A673 (cell line): ENCODE measurements at regions not wholly inside any gene's neighbourhood (a gene's known extent, or its start where the extent isn't known, plus 50 kb on each side); places are given as distances from the start of the nearest gene placed in this dataset.

ENCODE experiments used
- BruUV-seq: library from RNA; stranded (reverse); fragments of 400-500 nt; replicated peaks from 2 replicates; lab custom pipeline; 2021; lab: Mats Ljungman, UMichigan
- CTCF ChIA-PET: fragments of 300-600 bp; sonication (Branson Sonifier 250); formaldehyde crosslinking; loops from one replicate; lab custom pipeline; 2022; ENCODE audit warnings: antibody characterized with exemption; lab: Charles Lee
- POLR2A ChIA-PET: fragments of 300-600 bp; sonication (Branson Sonifier 250); formaldehyde crosslinking; loops from one replicate; lab custom pipeline; 2022; ENCODE audit warnings: antibody characterized with exemption; ENCODE audit not compliant: low non-redundant PET; lab: Charles Lee
- DNase-seq: peaks from one replicate; pipeline ENCODE4 v3.0.0-alpha.2; 2015; ENCODE audit warnings: low spot score
- H3K27ac ChIP-seq: fragments of 200-600 bp; sonication (generic); 2 replicates; pipeline ENCODE4 v1.5.1; 2016; ENCODE audit warnings: mixed run types, low read depth, mild to moderate bottlenecking, mixed read lengths, antibody characterized with exemption, low read length; ENCODE audit not compliant: poor library complexity, severe bottlenecking
- H3K27me3 ChIP-seq: fragments of 200-600 bp; sonication (generic); replicated peaks from 2 replicates; pipeline ENCODE4 v1.6.1; 2017; ENCODE audit warnings: mixed run types, low read depth, mild to moderate bottlenecking, mixed read lengths, antibody characterized with exemption, low read length; ENCODE audit not compliant: insufficient read depth, poor library complexity
- H3K36me3 ChIP-seq: fragments of 200-600 bp; sonication (generic); 2 replicates; pipeline ENCODE4 v1.6.1; 2016; ENCODE audit warnings: mixed run types, mild to moderate bottlenecking, mixed read lengths, antibody characterized with exemption, low read length; ENCODE audit not compliant: insufficient read depth, poor library complexity, severe bottlenecking
- H3K4me1 ChIP-seq: fragments of 200-600 bp; sonication (generic); 2 replicates; pipeline ENCODE4 v1.6.1; 2017; ENCODE audit warnings: mixed run types, mild to moderate bottlenecking, mixed read lengths, antibody characterized with exemption, low read length; ENCODE audit not compliant: insufficient read depth, poor library complexity, severe bottlenecking
- H3K4me3 ChIP-seq: fragments of 200-600 bp; sonication (generic); 2 replicates; pipeline ENCODE4 v1.5.1; 2016; ENCODE audit warnings: low read depth, mixed run types, mild to moderate bottlenecking, mixed read lengths, low read length; ENCODE audit not compliant: poor library complexity, severe bottlenecking
- H3K9me3 ChIP-seq: fragments of 200-600 bp; sonication (generic); 2 replicates; pipeline ENCODE4 v1.6.1; 2016; ENCODE audit warnings: mixed run types, low read depth, mild to moderate bottlenecking, mixed read lengths, antibody characterized with exemption, low read length; ENCODE audit not compliant: poor library complexity, severe bottlenecking
- EZH2 ChIP-seq: fragments of 200-600 bp; sonication (generic); IDR thresholded peaks from 2 replicates; pipeline ENCODE4 v1.6.1; 2017; ENCODE audit warnings: borderline replicate concordance, low read depth, mild to moderate bottlenecking, mixed read lengths, antibody characterized with exemption, low read length; ENCODE audit not compliant: poor library complexity, severe bottlenecking
- intact Hi-C: fragments of 100-400 bp; cut with micrococcal nuclease; formaldehyde crosslinking; loops from one replicate; pipeline ENCODE4 v1.10.0; 2022; ENCODE audit not compliant: unreplicated experiment
- TF ChIP-seq, protein P1 (sequence below): fragments of 300-800, 200-600 bp; sonication (generic); conservative IDR thresholded peaks from 2 replicates; pipeline ENCODE4 v1.5.1; 2017; ENCODE audit warnings: low read depth, mild to moderate bottlenecking, antibody characterized with exemption, low read length, moderate library complexity, mixed read lengths

DNA sequence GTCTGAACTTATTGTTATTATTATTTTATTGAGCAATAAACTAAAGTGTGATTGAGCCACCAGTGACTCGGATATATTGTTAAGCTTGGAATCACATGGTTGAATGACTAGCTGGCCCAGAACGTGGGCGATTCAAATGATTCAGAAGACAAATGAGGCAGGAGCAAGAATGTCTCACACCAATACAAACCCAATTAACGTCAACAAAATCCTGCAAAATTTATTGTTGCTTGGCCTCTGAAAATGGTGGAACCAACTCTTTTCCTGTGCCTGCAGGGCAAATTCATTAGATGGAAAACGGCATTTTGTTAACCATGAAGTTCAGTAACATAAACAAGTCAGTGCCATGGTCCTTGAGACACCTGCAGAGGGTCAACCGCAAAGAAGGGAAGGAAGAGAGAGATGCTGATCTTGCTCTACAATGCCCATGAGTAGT, 482.0 kb downstream of the SETD4 start:
- Histone ChIP-seq H3K4me1 (no peaks in the 10 kb centered on the region), H3K27me3 (peaks cover 26% of the 10 kb centered on the region), H3K9me3 (no peaks in the 10 kb centered on the region), H3K27ac (no peak overlapping the region), H3K36me3 (no peaks in the 10 kb centered on the region), H3K4me3 (no peak overlapping the region)
- intact Hi-C loops: no loop called here
- BruUV-seq: no TSS peak
- ChIA-PET POLR2A (no interaction called here), CTCF (no interaction called here)
- TF ChIP-seq, protein P1, sequence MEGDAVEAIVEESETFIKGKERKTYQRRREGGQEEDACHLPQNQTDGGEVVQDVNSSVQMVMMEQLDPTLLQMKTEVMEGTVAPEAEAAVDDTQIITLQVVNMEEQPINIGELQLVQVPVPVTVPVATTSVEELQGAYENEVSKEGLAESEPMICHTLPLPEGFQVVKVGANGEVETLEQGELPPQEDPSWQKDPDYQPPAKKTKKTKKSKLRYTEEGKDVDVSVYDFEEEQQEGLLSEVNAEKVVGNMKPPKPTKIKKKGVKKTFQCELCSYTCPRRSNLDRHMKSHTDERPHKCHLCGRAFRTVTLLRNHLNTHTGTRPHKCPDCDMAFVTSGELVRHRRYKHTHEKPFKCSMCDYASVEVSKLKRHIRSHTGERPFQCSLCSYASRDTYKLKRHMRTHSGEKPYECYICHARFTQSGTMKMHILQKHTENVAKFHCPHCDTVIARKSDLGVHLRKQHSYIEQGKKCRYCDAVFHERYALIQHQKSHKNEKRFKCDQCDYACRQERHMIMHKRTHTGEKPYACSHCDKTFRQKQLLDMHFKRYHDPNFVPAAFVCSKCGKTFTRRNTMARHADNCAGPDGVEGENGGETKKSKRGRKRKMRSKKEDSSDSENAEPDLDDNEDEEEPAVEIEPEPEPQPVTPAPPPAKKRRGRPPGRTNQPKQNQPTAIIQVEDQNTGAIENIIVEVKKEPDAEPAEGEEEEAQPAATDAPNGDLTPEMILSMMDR: no peak
- TF ChIP-seq EZH2: no peak
- no peak for DNase-seq

DNA sequence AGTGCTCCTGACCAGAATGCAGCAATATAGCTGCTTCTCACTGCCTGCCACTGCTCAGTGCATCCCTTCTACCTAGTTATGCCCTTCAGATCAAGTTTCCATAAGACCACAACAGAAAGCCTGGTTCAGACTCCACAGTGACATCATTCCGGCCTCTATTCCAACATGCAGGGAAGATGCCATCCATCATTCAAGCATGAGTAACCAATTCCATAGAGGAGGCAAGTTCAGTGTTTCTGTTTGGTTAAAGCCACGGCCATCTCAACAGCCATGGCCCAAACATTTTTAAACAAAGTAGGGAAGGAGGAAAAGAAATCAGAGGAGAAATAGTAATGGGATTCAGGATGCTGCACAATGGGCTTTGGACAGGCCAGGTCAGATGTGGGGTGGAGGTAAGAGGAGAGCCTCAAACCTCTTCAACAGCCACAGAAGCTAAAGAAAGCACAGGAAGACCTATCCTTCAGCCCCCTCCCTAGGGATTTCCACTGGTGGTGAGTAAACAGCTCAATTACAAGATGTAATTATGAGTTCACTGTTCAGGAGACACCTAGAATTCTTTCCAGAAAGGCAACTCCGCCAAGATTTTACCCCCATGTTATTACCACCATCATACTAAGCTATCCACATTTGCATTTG, 484.9 kb downstream of the SETD4 start:
- Histone ChIP-seq H3K36me3 (no peaks in the 10 kb centered on the region), H3K27ac (no peak overlapping the region), H3K27me3 (no peaks in the 10 kb centered on the region), H3K4me1 (no peaks in the 10 kb centered on the region), H3K9me3 (no peaks in the 10 kb centered on the region), H3K4me3 (no peak overlapping the region)
- TF ChIP-seq EZH2: no peak
- TF ChIP-seq, protein P1: no peak
- BruUV-seq: no TSS peak
- no peak for DNase-seq
- POLR2A ChIA-PET: no interaction called here
- intact Hi-C loops: no loop called here
- CTCF ChIA-PET: no interaction called here

DNA sequence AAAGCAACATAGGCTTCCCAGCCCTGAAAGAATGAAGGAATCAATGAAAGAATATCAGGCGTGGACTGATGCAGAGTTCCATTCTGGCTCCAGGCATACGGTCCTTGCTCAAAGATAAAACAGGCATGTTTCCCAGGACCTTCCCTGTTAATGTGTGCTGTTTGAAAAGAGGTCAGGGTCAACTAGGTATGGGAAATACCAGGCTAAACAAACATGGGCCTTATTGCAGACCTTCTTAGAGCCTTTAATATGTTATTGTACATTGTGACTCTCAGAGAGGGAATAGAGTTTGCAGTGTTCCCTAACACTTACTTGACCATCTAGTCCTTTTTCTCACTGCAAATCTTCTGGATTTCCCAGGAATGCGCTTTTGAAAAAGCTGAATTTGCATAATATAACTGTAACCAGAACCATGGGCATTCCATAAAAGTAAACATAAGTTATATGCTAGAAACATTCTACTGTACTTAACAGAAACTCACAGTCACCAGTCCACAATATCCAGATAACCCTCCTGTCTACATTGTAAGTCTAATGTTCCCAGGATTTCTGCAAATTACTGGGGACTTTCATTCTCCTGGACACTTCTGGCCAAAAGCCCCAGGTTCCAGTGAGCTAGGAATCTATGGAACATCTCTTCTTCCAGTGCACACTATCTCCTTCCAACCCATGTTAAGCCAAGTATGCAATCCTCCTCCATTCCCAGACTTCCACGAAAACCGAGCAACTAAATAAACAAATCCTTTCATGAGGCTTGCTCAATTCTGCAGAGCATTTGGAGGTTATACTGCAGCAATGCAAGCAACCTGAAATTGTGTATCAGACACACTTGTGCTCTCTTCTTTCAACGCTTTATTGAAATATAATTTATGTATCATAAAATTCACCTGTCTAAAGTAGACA, 486.6 kb downstream of the SETD4 start:
- H3K4me3 ChIP-seq: no peak overlapping the region
- no peaks in the 10 kb centered on the region for H3K27me3 ChIP-seq
- no peaks in the 10 kb centered on the region for H3K4me1 ChIP-seq
- no TSS peak for BruUV-seq
- DNase-seq: no peak
- ChIA-PET CTCF (no interaction called here), POLR2A (no interaction called here)
- TF ChIP-seq, protein P1: no peak
- TF ChIP-seq EZH2: no peak
- intact Hi-C loops: no loop called here
- no peak overlapping the region for H3K27ac ChIP-seq
- no peaks in the 10 kb centered on the region for H3K9me3 ChIP-seq
- H3K36me3 ChIP-seq: no peaks in the 10 kb centered on the region
